HG02884 (cell line): ENCODE measurements at regions not wholly inside any gene's neighbourhood (a gene's known extent, or its start where the extent isn't known, plus 50 kb on each side); places are given as distances from the start of the nearest gene placed in this dataset.

Source experiments
- ATAC-seq: cut with Tn5 transposase; IDR thresholded peaks from one replicate; pipeline ENCODE4 v1.9.1; 2021; ENCODE audit warnings: mild to moderate bottlenecking, moderate library complexity; ENCODE audit not compliant: unreplicated experiment

DNA sequence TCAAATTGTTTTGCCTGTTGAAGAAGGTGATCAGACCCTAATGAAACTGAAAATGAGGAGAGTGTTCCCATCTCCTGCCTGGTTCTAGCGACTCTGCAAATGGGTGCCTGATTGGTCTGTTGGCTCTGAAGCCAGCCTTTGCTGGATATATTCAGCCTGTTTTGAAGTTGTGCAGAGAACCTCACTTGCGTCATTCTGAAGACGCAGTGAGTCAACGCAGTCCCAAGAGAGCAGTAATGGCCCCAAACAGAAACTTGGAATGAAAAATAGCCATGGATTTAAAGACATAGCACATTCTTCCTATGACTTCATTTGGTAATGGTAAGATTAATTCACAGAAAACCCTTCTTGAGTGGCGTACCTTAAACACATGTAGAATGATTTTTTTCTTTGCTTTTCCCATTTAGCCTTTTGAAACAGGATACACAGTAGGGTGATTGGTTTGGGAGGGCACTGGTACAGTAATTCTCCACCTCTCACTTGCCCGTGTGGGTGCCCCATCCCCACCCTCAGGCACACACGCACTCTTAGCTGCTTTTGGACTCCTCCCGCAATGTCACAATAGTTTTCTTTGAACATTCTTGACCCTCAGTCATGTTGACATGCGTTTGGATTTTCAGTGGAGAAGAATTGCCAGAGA lies 54.1 kb upstream of the ABL1 start:
- ATAC-seq = no peak

- no peak for ATAC-seq
Observed at GRCh38 chr9:130781569-130781968, 53.5 kb upstream of the ABL1 start.

- no peak for ATAC-seq
Observed at GRCh38 chr9:130782886-130783530, 52.0 kb upstream of the ABL1 start.

GRCh38 chr9:130785053-130785452 lies 50.0 kb upstream of the ABL1 start:
- ATAC-seq = no peak
